Naive thymus-derived CD8-positive, alpha-beta T cell (primary cell): ENCODE measurements at regions not wholly inside any gene's neighbourhood (a gene's known extent, or its start where the extent isn't known, plus 50 kb on each side); places are given as distances from the start of the nearest gene placed in this dataset.

Source experiments
- ATAC-seq, 2 donors: fragments of 150-1000 bp; cut with Tn5 transposase in 1 of 2; sonication (Bioruptor Pico), chemical (Tn5 transposase) in 1 of 2; 1 replicate in 1 of 2; 2 replicates in 1 of 2; pipeline ENCODE4 v1.10.0; 2021; ENCODE audit warnings: mild to moderate bottlenecking in 2 of 2, moderate library complexity in 2 of 2
- POLR2A ChIA-PET: fragments of 350-600 bp; sonication (Branson Sonifier 250); formaldehyde crosslinking; loops from one replicate; lab custom pipeline; 2021; ENCODE audit warnings: antibody characterized with exemption; lab: Charles Lee
- DNase-seq, 10 donors: peaks; one replicate each; pipeline versions ENCODE4 v3.0.0 to v3.0.0-alpha.2; 2020 to 2022
- H3K27ac Mint-ChIP-seq, 10 donors: one replicate each; pipeline ENCODE4 v1.8.0; 2020 to 2022; ENCODE audit warnings: mild to moderate bottlenecking in 10 of 10, mixed read lengths in 10 of 10, moderate library complexity in 4 of 10, inconsistent platforms in 1 of 10
- H3K27me3 Mint-ChIP-seq, 5 donors: one replicate each; pipeline ENCODE4 v1.8.0; 2021 to 2022; ENCODE audit warnings: mixed read lengths in 5 of 5
- H3K36me3 Mint-ChIP-seq, 3 donors: one replicate each; pipeline ENCODE4 v1.8.0; 2020 to 2022; ENCODE audit warnings: mixed read lengths in 3 of 3, mild to moderate bottlenecking in 2 of 3, inconsistent platforms in 1 of 3
- H3K4me1 Mint-ChIP-seq, 4 donors: one replicate each; pipeline ENCODE4 v1.8.0; 2021 to 2022; ENCODE audit warnings: mixed read lengths in 4 of 4
- H3K4me3 Mint-ChIP-seq, 10 donors: one replicate each; pipeline ENCODE4 v1.8.0; 2020 to 2022; ENCODE audit warnings: mild to moderate bottlenecking in 10 of 10, mixed read lengths in 10 of 10, moderate library complexity in 6 of 10, inconsistent platforms in 1 of 10
- H3K9me3 Mint-ChIP-seq, 9 donors: one replicate each; pipeline ENCODE4 v1.8.0; 2020 to 2022; ENCODE audit warnings: mixed read lengths in 9 of 9, mild to moderate bottlenecking in 3 of 9, inconsistent platforms in 1 of 9, moderate library complexity in 1 of 9

DNA sequence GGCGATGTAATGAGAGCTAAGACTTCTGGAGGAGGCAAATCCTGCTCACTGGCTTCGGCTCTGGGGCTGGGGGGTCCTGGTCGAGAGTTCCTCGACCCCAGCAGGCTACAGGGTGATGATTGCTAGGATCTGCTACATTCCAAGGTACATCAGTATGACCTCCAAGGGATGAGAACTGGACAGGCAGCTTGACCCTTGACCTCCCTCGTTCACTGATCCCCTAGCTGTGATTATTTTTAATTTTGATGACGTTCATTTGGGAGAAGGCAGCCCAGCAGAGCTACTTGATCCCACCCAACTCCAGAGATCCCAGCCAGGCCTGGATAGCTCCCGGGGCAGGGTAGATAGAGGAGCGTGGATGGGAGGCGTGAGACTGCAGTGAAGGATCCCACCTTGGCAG lies 242.3 kb downstream of the MAF start:
- DNase-seq (no peak), ATAC-seq (no peak)
- H3K27ac Mint-ChIP-seq: no peak overlapping the region
- POLR2A ChIA-PET: no interaction called here
- H3K9me3 Mint-ChIP-seq: no peaks in the 10 kb centered on the region
- H3K27me3 Mint-ChIP-seq: peaks cover under 1 to 12% (median 6%) of the 10 kb centered on the region in 5 donors
- no peaks in the 10 kb centered on the region for H3K36me3 Mint-ChIP-seq
- peaks cover 0 to 7% (median under 1%) of the 10 kb centered on the region in 4 donors for H3K4me1 Mint-ChIP-seq
- no peak overlapping the region for H3K4me3 Mint-ChIP-seq

DNA sequence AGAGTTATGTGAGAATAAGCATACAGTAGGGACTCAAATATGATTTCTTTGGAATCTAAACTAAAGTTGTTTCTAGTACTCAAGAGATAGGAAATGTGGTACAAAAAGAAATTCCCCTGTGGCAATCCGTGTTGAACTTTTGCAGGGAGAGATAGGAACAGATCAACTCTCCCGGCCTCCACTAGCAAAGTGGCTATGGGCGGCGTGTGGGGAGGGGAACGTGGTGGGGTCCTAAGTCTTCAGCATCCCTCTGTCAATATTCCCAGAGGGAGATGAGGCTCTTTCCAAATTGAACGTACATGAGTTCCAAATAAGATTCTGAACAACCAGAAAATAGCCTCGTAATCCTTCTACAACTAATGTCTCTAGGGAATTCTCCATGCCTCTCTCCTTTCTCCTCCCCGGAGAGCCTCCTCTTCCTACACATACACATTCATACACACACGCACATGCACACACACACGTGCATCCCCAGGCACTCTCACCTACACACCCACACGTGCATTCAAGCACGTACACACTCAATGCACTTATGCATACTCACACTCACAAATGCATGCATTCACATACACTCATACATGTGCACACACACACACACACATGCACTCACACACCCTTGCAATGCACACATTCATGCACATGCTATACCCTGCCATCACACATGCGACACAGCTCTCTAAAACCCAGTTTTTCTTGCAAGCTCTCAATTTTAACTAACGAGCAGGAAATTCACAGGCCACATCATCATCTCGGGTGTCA lies 244.8 kb downstream of the MAF start:
- Mint-ChIP-seq H3K9me3 (no peaks in the 10 kb centered on the region), H3K4me3 (no peak overlapping the region), H3K4me1 (no peaks in the 10 kb centered on the region), H3K27me3 (peaks cover 0 to 9% (median 6%) of the 10 kb centered on the region in 5 donors), H3K27ac (no peak overlapping the region), H3K36me3 (no peaks in the 10 kb centered on the region)
- DNase-seq (no peak), ATAC-seq (no peak)
- POLR2A ChIA-PET: no interaction called here

DNA sequence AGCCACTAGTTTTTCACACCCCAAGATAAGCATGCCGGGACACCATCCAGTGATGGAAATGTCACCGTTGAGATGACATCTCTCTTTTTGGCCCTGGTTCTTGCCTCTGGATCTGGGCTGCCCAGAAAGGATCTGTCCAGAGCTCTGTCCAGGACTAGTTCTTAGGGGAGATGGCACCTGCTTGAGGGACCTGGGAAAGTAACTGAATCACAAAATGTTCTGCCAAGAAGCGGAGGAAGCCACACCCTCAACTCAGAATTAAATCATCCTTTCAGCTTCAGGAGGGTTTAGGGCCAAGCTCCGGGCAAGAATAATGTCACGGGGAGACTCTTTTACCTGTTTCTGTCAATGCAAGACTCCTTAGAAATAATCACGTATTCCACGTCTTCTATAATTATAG lies 248.6 kb downstream of the MAF start:
- ATAC-seq (no peak), DNase-seq (no peak)
- Mint-ChIP-seq H3K4me1 (no peaks in the 10 kb centered on the region), H3K36me3 (no peaks in the 10 kb centered on the region), H3K9me3 (no peaks in the 10 kb centered on the region), H3K4me3 (no peak overlapping the region), H3K27ac (no peak overlapping the region), H3K27me3 (peaks cover 0 to 14% (median 3%) of the 10 kb centered on the region in 5 donors)
- POLR2A ChIA-PET: no interaction called here

DNA sequence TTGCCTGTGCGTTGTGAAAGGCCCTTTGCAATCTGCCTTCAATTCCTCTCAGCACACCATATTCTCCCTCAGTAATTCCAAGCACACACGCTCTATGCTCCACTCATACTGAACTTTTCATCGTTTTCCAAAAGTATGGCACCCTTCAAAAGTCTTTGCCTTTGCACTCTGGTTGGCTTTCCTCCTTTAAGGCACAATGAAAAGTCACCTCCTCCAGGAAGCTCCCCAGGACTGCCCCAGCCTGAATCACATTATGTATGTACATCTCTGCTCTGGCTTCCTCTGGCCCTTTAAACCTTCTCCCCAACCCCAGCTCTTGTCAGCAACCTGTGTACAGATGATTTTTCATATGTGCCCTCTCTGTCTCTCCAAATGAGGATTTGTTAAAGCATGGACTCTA lies 250.7 kb downstream of the MAF start:
- ATAC-seq: no peak
- Mint-ChIP-seq H3K9me3 (no peaks in the 10 kb centered on the region), H3K4me3 (no peak overlapping the region), H3K27ac (no peak overlapping the region), H3K4me1 (no peaks in the 10 kb centered on the region), H3K27me3 (peaks cover 0 to 9% (median 5%) of the 10 kb centered on the region in 5 donors), H3K36me3 (no peaks in the 10 kb centered on the region)
- no peak for DNase-seq
- POLR2A ChIA-PET: no interaction called here

DNA sequence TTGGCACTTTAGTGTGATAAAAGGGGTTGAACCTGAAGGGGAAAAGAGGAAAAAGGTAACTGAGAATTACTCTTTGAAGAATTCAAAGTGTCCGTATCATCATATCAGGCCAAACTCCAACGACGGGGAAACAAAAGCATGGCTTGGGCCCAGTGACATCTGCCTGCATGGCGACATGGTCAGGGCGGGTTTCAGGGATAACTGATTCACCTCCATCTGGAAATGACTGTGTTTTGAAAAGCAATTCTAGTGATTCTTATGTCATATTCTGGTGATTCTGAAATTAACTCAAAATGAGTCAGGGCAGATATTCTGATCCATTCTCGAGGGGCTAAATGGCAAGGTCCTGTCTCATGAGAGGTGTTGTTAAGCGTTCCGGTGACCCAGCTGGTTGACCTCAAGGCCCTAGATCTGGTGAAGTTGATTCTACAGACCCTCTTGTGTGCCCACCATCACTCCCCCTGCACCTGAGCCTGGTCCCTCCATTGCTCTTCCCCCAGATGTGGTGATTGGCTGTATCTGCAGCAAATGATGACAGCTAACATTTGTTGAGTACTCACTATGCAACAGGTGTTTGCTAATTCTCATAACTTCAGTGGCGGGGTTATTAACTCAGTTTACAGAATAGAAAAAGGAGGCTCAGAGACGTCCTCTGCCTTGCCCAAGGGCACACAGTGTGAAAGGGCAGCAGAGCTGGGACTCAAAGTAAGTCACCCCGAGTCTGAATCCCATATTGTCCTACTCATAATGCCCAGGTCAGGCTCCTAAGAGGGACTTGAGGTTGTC lies 251.8 kb downstream of the MAF start:
- Mint-ChIP-seq H3K4me3 (no peak overlapping the region), H3K36me3 (no peaks in the 10 kb centered on the region), H3K4me1 (no peaks in the 10 kb centered on the region), H3K27ac (no peak overlapping the region), H3K27me3 (peaks cover 0 to 5% (median 0%) of the 10 kb centered on the region in 5 donors), H3K9me3 (no peaks in the 10 kb centered on the region)
- POLR2A ChIA-PET: no interaction called here
- DNase-seq (no peak), ATAC-seq (no peak)

DNA sequence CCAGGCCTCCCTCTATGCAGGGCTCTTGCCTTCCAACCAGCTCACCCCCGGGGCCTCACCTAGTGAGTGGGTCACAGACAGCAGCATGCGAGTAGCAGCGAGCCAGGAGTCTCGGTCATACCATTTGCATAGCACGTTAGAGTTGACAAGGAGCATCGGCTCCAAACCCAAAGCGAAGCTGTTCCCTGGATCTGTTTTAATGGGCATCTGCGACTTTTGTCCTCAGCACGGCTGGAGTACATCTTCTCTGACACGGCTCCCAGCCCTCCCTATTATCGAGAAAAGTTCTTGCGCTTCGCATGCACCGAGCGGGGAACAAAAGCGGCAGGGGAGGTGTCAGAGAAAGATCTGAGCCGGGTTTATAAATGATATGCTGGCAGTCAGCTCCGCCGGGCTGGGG lies 253.3 kb downstream of the MAF start:
- Mint-ChIP-seq H3K9me3 (no peaks in the 10 kb centered on the region), H3K27ac (no peak overlapping the region), H3K27me3 (peaks cover 0 to 5% (median 0%) of the 10 kb centered on the region in 5 donors), H3K4me3 (no peak overlapping the region), H3K36me3 (no peaks in the 10 kb centered on the region), H3K4me1 (no peaks in the 10 kb centered on the region)
- DNase-seq (no peak), ATAC-seq (no peak)
- POLR2A ChIA-PET: no interaction called here

DNA sequence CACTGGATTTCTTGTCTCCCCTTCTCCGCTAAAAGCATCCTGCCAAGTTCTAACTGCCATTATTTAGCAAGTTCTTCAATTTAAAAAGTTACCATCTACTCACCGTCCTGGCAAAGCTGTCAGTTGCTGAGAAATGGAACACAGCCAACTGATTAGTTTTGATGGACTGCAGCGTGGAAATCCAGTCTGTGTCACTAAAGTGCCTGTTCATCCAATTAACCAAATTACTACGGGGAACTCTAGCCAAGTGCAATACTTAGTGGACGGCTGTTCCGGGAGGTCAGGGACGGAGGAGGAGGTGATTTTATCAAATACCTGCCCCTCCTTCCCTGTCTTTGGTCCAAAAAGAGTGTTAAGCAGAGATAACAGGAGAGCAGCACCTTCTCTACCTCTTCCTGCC lies 260.7 kb downstream of the MAF start:
- no peaks in the 10 kb centered on the region for H3K36me3 Mint-ChIP-seq
- no peak for ATAC-seq

DNA sequence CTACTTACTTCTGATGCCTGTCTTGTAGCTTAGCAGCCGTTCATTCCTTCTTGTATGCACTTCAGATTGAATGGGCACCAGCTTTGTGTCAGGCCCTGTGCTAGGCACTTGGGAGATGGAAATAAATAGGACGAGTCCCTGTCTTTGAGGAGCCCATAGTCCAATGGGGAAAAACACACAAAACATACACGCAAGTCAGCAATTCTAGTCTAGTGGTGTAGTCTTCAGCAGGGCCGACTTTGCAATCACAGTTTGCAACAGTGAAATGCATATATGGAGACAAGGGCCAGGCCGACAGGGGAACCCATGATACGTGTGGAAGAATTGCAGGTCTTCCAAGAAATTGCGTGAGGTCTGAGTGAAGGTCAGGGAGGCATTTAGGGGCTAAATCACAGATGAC lies 262.6 kb downstream of the MAF start:
- Mint-ChIP-seq H3K36me3 (no peaks in the 10 kb centered on the region), H3K27ac (no peak overlapping the region), H3K4me1 (peaks cover 0 to 2% (median 0%) of the 10 kb centered on the region in 4 donors), H3K27me3 (peaks cover 0 to 10% (median 8%) of the 10 kb centered on the region in 5 donors), H3K9me3 (peaks cover 0 to 3% (median 0%) of the 10 kb centered on the region in 9 donors), H3K4me3 (no peak overlapping the region)
- POLR2A ChIA-PET: no interaction called here
- no peak for ATAC-seq
- no peak for DNase-seq

More for the DNA sequence above, 260.7 kb downstream of the MAF start:
- no peak for DNase-seq
- peaks cover 0 to 3% (median 0%) of the 10 kb centered on the region in 9 donors for H3K9me3 Mint-ChIP-seq
- no peak overlapping the region for H3K27ac Mint-ChIP-seq
- H3K27me3 Mint-ChIP-seq: peaks cover 0 to 10% (median 1%) of the 10 kb centered on the region in 5 donors
- POLR2A ChIA-PET: no interaction called here
- H3K4me3 Mint-ChIP-seq: no peak overlapping the region
- H3K4me1 Mint-ChIP-seq: peaks cover 0 to 2% (median 0%) of the 10 kb centered on the region in 4 donors

DNA sequence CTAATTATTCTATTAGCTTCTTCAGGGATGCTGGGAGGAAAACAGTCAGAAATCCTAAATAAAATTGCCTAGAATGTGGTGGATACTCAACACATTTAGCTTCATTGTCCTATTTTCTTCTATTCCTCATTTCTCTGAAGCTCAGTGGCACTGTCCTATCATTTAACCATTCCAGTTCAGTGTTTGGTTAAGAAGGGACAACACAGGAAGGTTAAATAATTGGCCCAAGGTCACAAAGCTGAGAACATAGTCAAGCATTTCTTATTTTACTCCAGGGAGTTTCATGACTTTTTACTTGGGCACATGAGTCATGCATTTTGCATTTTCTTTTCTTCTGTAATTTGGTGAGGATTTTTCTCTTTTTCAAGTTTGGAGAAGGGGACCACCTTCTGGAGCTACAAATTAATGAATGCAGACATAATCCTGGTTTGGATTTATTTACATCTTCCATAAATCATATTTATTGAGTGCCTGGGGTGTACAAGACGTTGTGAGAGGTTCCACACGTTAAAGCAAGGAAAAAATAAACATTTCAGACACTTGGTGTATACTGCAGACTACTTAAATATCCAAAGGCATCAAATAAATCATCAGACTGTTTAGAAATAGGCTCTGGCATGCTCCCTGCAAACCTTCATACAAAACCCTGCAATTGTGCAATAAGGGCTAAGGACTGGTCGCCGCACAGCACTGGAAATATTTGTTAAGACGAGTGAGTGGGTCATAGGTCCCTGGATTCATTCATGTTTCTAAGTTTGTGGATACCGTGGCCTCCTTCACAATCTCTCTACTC lies 263.9 kb downstream of the MAF start:
- no peak for DNase-seq
- Mint-ChIP-seq H3K4me3 (no peak overlapping the region), H3K9me3 (peaks cover 0 to 3% (median 0%) of the 10 kb centered on the region in 9 donors), H3K27me3 (peaks cover 0 to 13% (median 8%) of the 10 kb centered on the region in 5 donors), H3K4me1 (peaks cover 0 to 2% (median 0%) of the 10 kb centered on the region in 4 donors), H3K27ac (no peak overlapping the region), H3K36me3 (no peaks in the 10 kb centered on the region)
- POLR2A ChIA-PET: no interaction called here
- ATAC-seq: no peak

DNA sequence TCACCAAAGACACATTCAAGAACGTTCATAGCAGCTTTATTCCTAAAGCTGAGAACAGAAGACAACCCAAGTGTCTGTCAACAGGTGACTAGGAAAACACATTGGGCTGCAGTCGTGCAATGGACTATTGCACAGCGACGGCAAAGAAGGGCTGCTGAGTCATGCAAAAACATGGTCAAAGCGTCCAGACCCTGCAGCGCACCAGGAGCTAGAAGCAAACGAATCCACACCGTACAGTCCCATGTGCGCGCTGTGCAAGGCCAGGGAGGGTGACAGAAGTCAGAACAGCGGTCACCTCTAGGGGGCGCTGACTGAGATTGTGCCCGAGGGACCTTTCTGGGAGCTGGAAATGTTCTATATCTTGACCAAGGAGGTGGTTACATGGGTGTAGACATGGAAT lies 266.4 kb downstream of the MAF start:
- POLR2A ChIA-PET: no interaction called here
- H3K4me3 Mint-ChIP-seq: no peak overlapping the region
- H3K27me3 Mint-ChIP-seq: peaks cover 0 to 19% (median 7%) of the 10 kb centered on the region in 5 donors
- H3K36me3 Mint-ChIP-seq: no peaks in the 10 kb centered on the region
- DNase-seq: no peak
- H3K27ac Mint-ChIP-seq: no peak overlapping the region
- H3K9me3 Mint-ChIP-seq: peaks cover 0 to under 1% (median 0%) of the 10 kb centered on the region in 9 donors
- ATAC-seq: no peak
- no peaks in the 10 kb centered on the region for H3K4me1 Mint-ChIP-seq

DNA sequence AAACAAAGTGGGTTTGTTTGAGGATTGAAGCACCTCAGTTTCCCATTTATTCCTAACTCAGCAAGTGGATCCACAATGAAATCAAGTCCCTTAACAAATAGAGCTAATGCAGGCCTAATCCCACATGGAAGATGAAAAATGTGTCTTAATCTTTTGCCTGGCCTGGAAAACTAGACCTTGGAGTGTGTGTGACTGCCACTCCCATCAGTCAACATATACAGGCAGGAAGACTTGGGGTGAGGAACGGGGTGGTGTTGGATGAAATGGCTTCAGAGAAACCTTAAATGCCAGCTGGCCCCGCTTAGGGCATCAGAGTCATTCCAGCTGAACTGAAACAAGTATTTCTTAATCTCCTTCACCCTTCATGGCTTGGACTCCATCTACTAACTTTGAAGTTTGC lies 269.5 kb downstream of the MAF start:
- Mint-ChIP-seq H3K27me3 (peaks cover 4 to 27% (median 21%) of the 10 kb centered on the region in 5 donors), H3K27ac (no peak overlapping the region), H3K36me3 (no peaks in the 10 kb centered on the region), H3K4me1 (peaks cover 0 to 3% (median 0%) of the 10 kb centered on the region in 4 donors), H3K9me3 (no peaks in the 10 kb centered on the region), H3K4me3 (no peak overlapping the region)
- DNase-seq: no peak
- ATAC-seq: no peak
- POLR2A ChIA-PET: no interaction called here

DNA sequence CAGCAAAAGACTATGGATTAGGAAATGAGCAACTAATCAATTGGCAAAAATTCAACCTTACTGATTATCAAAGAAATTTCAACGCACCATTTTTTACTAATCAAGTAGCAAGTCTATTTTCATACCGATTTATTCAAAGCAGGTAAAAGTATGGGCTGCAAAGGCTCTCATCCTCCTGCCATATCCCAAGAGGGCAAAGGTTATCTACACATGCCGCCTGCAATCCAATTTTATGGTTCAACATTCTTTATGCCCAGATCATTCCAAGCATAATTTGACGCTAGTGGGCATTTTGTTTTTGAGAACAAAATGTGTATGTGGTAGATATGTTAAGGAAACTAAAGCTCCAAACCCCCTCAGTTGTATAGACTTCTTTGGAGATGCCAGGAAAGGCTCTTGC lies 270.6 kb downstream of the MAF start:
- Mint-ChIP-seq H3K9me3 (no peaks in the 10 kb centered on the region), H3K27me3 (peaks cover 4 to 26% (median 21%) of the 10 kb centered on the region in 5 donors), H3K36me3 (no peaks in the 10 kb centered on the region), H3K27ac (no peak overlapping the region), H3K4me3 (no peak overlapping the region), H3K4me1 (peaks cover 0 to 9% (median 2%) of the 10 kb centered on the region in 4 donors)
- DNase-seq: no peak
- no peak for ATAC-seq
- POLR2A ChIA-PET: no interaction called here

DNA sequence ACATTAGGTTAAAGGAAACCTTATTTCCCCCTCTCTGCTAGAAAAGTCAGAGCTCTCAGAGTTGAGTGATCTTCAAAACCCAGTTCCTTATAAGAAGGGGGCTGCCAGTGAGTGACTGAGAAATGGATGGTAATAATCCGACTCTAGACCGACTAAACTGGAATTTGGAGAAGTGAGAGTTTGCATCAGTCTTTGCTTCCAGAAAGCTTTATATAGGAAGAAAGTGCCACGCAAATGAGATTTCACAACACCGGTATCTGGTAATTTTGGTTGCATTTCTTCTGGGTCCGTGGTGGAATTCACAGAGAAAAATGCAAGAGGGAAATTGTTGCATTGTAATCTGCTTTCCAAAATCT lies 271.4 kb downstream of the MAF start:
- Mint-ChIP-seq H3K9me3 (no peaks in the 10 kb centered on the region), H3K36me3 (no peaks in the 10 kb centered on the region), H3K27me3 (peaks cover 4 to 26% (median 20%) of the 10 kb centered on the region in 5 donors), H3K27ac (no peak overlapping the region), H3K4me3 (no peak overlapping the region), H3K4me1 (peaks cover 0 to 11% (median 2%) of the 10 kb centered on the region in 4 donors)
- no peak for DNase-seq
- no peak for ATAC-seq
- POLR2A ChIA-PET: no interaction called here
